Colon (tissue), 2 donors: ENCODE measurements at regions not wholly inside any gene's neighbourhood (a gene's known extent, or its start where the extent isn't known, plus 50 kb on each side); places are given as distances from the start of the nearest gene placed in this dataset.
"Not testable (repeated sequence)": the region's sequence is repeated elsewhere in the genome, so short reads cannot be mapped to it uniquely, and the experiment has no call there.

Experiments
- FAIRE-seq: peaks from 2 replicates; lab custom pipeline; 2012; peaks lifted over from hg19 to GRCh38; lab: Jason Lieb, UNC
- donor health status: control.
- donor health status: control.

- FAIRE-seq, result no peak
Observed at GRCh38 chr5:2569774-2570542, 181.5 kb downstream of the IRX2 start.

- FAIRE-seq, result no peak
Observed at GRCh38 chr5:2569176-2569575, 182.3 kb downstream of the IRX2 start.

- no peak for FAIRE-seq
Observed at GRCh38 chr5:2566284-2566683, 185.2 kb downstream of the IRX2 start.

GRCh38 chr5:2565147-2565546 is 186.3 kb downstream of the IRX2 start:
- FAIRE-seq, result no peak

GRCh38 chr5:2563046-2563445 is 188.4 kb downstream of the IRX2 start:
- no peak for FAIRE-seq

GRCh38 chr5:2562036-2562435 is 189.4 kb downstream of the IRX2 start:
- FAIRE-seq, result no peak

- no peak for FAIRE-seq
Observed at GRCh38 chr5:2560435-2560834, 191.0 kb downstream of the IRX2 start.

GRCh38 chr5:2557435-2557834 is 194.0 kb downstream of the IRX2 start:
- FAIRE-seq, result no peak

GRCh38 chr5:2556375-2556966 is 195.0 kb downstream of the IRX2 start:
- no peak for FAIRE-seq

- no peak for FAIRE-seq
Observed at GRCh38 chr5:2553611-2554010, 197.9 kb downstream of the IRX2 start.

GRCh38 chr5:2550509-2550908 is 201.0 kb downstream of the IRX2 start:
- FAIRE-seq, result no peak

- FAIRE-seq, result no peak
Observed at GRCh38 chr5:2549900-2550299, 201.6 kb downstream of the IRX2 start.

GRCh38 chr5:2549354-2549753 is 202.1 kb downstream of the IRX2 start:
- FAIRE-seq, result no peak

GRCh38 chr5:2546938-2547337 is 204.5 kb downstream of the IRX2 start:
- FAIRE-seq, result no peak

GRCh38 chr5:2544003-2544402 is 207.5 kb downstream of the IRX2 start:
- FAIRE-seq, result no peak

- FAIRE-seq, result no peak
Observed at GRCh38 chr5:2542821-2543220, 208.7 kb downstream of the IRX2 start.

- FAIRE-seq, result no peak
Observed at GRCh38 chr5:2542026-2542425, 209.5 kb downstream of the IRX2 start.

- no peak for FAIRE-seq
Observed at GRCh38 chr5:2538169-2538568, 213.3 kb downstream of the IRX2 start.

GRCh38 chr5:2537378-2538145 is 213.9 kb downstream of the IRX2 start:
- no peak for FAIRE-seq

GRCh38 chr5:2536632-2537377 is 214.7 kb downstream of the IRX2 start:
- no peak for FAIRE-seq

- FAIRE-seq, result no peak
Observed at GRCh38 chr5:2534970-2535369, 216.5 kb downstream of the IRX2 start.

- FAIRE-seq, result no peak
Observed at GRCh38 chr5:2534251-2534650, 217.2 kb downstream of the IRX2 start.

- FAIRE-seq, result not testable (repeated sequence)
Observed at GRCh38 chr5:2533848-2534247, 217.6 kb downstream of the IRX2 start.
